Right lobe of liver (tissue), 4 donors: ENCODE measurements at regions not wholly inside any gene's neighbourhood (a gene's known extent, or its start where the extent isn't known, plus 50 kb on each side); places are given as distances from the start of the nearest gene placed in this dataset.

ENCODE experiments used
- CTCF ChIP-seq, 4 donors: fragments of 200-600 bp in 3 of 4; fragments of 450-650 bp in 1 of 4; IDR thresholded peaks; one replicate each; pipeline versions ENCODE4 v1.5.1 to v1.8.0; 2016 to 2022; ENCODE audit warnings: antibody characterized with exemption in 4 of 4, mild to moderate bottlenecking in 2 of 4
- POLR2A ChIP-seq: fragments of 450-650 bp; IDR thresholded peaks from one replicate; pipeline ENCODE4 v1.6.1; 2017; ENCODE audit warnings: antibody characterized with exemption, mild to moderate bottlenecking
- donor health status: DM: no; HTN: no; CAD: no.
- donor health status: DM: no; HTN: no; CAD: no.
- donor health status: DM: no; HTN: yes; CAD: no.

- TF ChIP-seq CTCF (IDR thresholded peaks at IDR 0.05): no peak
- no peak for TF ChIP-seq POLR2A
These were observed 540.7 kb upstream of the CADM1 start for GRCh38 chr11:116044941-116045340.
